ENCODE measurements at regions not wholly inside any gene's neighbourhood (a gene's known extent, or its start where the extent isn't known, plus 50 kb on each side); places are given as distances from the start of the nearest gene placed in this dataset.

GRCh38 chr1:63009421-63009820 lies 225.5 kb downstream of the ATG4C start:
- Histone ChIP-seq H4K20me1 (ENCODE audit: insufficient read depth, low read depth, low read length) (no peaks in the 10 kb centered on the region), H3K27me3 (ENCODE audit: low read length) (no peaks in the 10 kb centered on the region), H2AFZ (ENCODE audit: low read length) (no peak overlapping the region), H3K27ac (ENCODE audit: low read length) (no peak overlapping the region), H3K9ac (ENCODE audit: low read length) (no peak overlapping the region), H3K9me3 (ENCODE audit: low read length) (no peaks in the 10 kb centered on the region), H3K4me3 (ENCODE audit: low read length) (no peak overlapping the region), H3K79me2 (ENCODE audit: low read length) (no peaks in the 10 kb centered on the region), H3K4me1 (ENCODE audit: low read length) (no peaks in the 10 kb centered on the region), H3K36me3 (ENCODE audit: insufficient read depth, low read length) (no peaks in the 10 kb centered on the region), H3K4me2 (ENCODE audit: low read depth, low read length, poor library complexity, severe bottlenecking) (no peak overlapping the region), H3K9me2 (replicated peaks; ENCODE audit: insufficient read depth, low read length) (no peaks in the 10 kb centered on the region)
- DNase-seq, result no peak

GRCh38 chr1:63010913-63011660 lies 227.2 kb downstream of the ATG4C start:
- DNase-seq, result no peak
- Histone ChIP-seq H3K4me2 (ENCODE audit: low read depth, low read length, poor library complexity, severe bottlenecking) (no peak overlapping the region), H3K27me3 (ENCODE audit: low read length) (no peaks in the 10 kb centered on the region), H3K4me3 (ENCODE audit: low read length) (no peak overlapping the region), H3K9me3 (ENCODE audit: low read length) (no peaks in the 10 kb centered on the region), H3K4me1 (ENCODE audit: low read length) (no peaks in the 10 kb centered on the region), H3K79me2 (ENCODE audit: low read length) (no peaks in the 10 kb centered on the region), H3K9ac (ENCODE audit: low read length) (no peak overlapping the region), H3K36me3 (ENCODE audit: insufficient read depth, low read length) (no peaks in the 10 kb centered on the region), H3K9me2 (replicated peaks; ENCODE audit: insufficient read depth, low read length) (no peaks in the 10 kb centered on the region), H3K27ac (ENCODE audit: low read length) (no peak overlapping the region), H2AFZ (ENCODE audit: low read length) (no peak overlapping the region), H4K20me1 (ENCODE audit: insufficient read depth, low read depth, low read length) (no peaks in the 10 kb centered on the region)

DNA sequence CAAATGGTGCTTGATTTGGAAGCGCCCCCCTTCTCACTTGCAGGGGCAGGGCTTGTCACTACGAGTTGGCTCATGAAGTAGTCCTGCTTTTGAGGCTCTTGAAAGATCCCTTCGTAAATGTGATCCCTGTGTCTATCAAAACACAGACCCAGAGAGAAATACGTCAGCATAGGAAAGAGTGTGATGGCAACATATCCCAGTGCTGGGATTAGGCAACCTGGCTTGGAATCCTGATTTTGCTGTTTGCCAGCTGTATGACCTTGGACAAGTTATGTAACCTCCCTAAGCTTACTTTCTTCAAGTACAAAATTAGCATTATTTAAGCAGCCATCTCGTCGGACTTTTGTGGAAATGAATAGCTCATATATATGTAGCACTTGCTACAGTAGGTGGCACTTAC lies 228.4 kb downstream of the ATG4C start:
- H3K4me3 ChIP-seq (ENCODE audit: low read length), result no peak overlapping the region
- H3K27ac ChIP-seq (ENCODE audit: low read length), result no peak overlapping the region
- H3K4me1 ChIP-seq (ENCODE audit: low read length), result no peaks in the 10 kb centered on the region
- H3K9me2 ChIP-seq (replicated peaks; ENCODE audit: insufficient read depth, low read length), result no peaks in the 10 kb centered on the region
- no peaks in the 10 kb centered on the region for H3K79me2 ChIP-seq (ENCODE audit: low read length)
- DNase-seq, result no peak
- no peaks in the 10 kb centered on the region for H3K27me3 ChIP-seq (ENCODE audit: low read length)
- H3K9ac ChIP-seq (ENCODE audit: low read length), result no peak overlapping the region
- H3K4me2 ChIP-seq (ENCODE audit: low read depth, low read length, poor library complexity, severe bottlenecking), result no peak overlapping the region
- no peaks in the 10 kb centered on the region for H4K20me1 ChIP-seq (ENCODE audit: insufficient read depth, low read depth, low read length)
- no peaks in the 10 kb centered on the region for H3K9me3 ChIP-seq (ENCODE audit: low read length)
- no peak overlapping the region for H2AFZ ChIP-seq (ENCODE audit: low read length)
- no peaks in the 10 kb centered on the region for H3K36me3 ChIP-seq (ENCODE audit: insufficient read depth, low read length)

- Histone ChIP-seq H4K20me1 (ENCODE audit: insufficient read depth, low read depth, low read length) (no peaks in the 10 kb centered on the region), H3K9me3 (ENCODE audit: low read length) (no peaks in the 10 kb centered on the region), H3K4me1 (ENCODE audit: low read length) (no peaks in the 10 kb centered on the region), H3K9me2 (replicated peaks; ENCODE audit: insufficient read depth, low read length) (no peaks in the 10 kb centered on the region), H3K27me3 (ENCODE audit: low read length) (no peaks in the 10 kb centered on the region), H2AFZ (ENCODE audit: low read length) (no peak overlapping the region), H3K27ac (ENCODE audit: low read length) (no peak overlapping the region), H3K4me3 (ENCODE audit: low read length) (no peak overlapping the region), H3K36me3 (ENCODE audit: insufficient read depth, low read length) (no peaks in the 10 kb centered on the region), H3K9ac (ENCODE audit: low read length) (no peak overlapping the region), H3K4me2 (ENCODE audit: low read depth, low read length, poor library complexity, severe bottlenecking) (no peak overlapping the region), H3K79me2 (ENCODE audit: low read length) (no peaks in the 10 kb centered on the region)
- DNase-seq, result no peak
Observed at GRCh38 chr1:63014267-63014666, 230.3 kb downstream of the ATG4C start.

GRCh38 chr1:63022319-63022718 lies 238.4 kb downstream of the ATG4C start:
- Histone ChIP-seq H3K27ac (ENCODE audit: low read length) (no peak overlapping the region), H3K27me3 (ENCODE audit: low read length) (no peaks in the 10 kb centered on the region), H3K36me3 (ENCODE audit: insufficient read depth, low read length) (no peaks in the 10 kb centered on the region), H4K20me1 (ENCODE audit: insufficient read depth, low read depth, low read length) (no peaks in the 10 kb centered on the region), H2AFZ (ENCODE audit: low read length) (no peak overlapping the region), H3K79me2 (ENCODE audit: low read length) (no peaks in the 10 kb centered on the region), H3K4me1 (ENCODE audit: low read length) (no peaks in the 10 kb centered on the region), H3K9me2 (replicated peaks; ENCODE audit: insufficient read depth, low read length) (no peaks in the 10 kb centered on the region), H3K9me3 (ENCODE audit: low read length) (no peaks in the 10 kb centered on the region), H3K9ac (ENCODE audit: low read length) (no peak overlapping the region), H3K4me2 (ENCODE audit: low read depth, low read length, poor library complexity, severe bottlenecking) (no peak overlapping the region), H3K4me3 (ENCODE audit: low read length) (no peak overlapping the region)
- DNase-seq, result no peak

DNA sequence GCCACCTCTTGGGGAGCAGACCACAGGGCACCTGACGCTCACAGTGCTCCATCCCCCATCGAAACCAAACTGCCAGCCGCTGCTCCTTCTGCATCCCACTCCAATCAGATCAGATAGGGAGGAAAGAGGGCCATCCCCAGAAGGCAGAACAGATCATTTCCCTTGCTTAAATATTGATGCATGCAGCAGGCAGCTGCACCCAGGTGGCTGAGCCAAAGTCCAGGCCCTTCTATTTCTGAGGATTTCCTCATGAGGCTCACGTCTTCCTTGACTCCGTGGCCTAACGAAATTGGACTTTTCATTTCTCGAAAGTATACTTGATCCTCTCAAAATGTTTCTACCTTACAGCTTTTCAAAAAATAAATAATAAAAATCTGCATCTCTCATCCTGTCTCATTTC lies 239.2 kb downstream of the ATG4C start:
- H3K4me2 ChIP-seq (ENCODE audit: low read depth, low read length, poor library complexity, severe bottlenecking), result no peak overlapping the region
- no peak overlapping the region for H3K27ac ChIP-seq (ENCODE audit: low read length)
- no peaks in the 10 kb centered on the region for H3K79me2 ChIP-seq (ENCODE audit: low read length)
- H3K27me3 ChIP-seq (ENCODE audit: low read length), result no peaks in the 10 kb centered on the region
- no peaks in the 10 kb centered on the region for H4K20me1 ChIP-seq (ENCODE audit: insufficient read depth, low read depth, low read length)
- H2AFZ ChIP-seq (ENCODE audit: low read length), result no peak overlapping the region
- H3K9ac ChIP-seq (ENCODE audit: low read length), result no peak overlapping the region
- no peaks in the 10 kb centered on the region for H3K9me3 ChIP-seq (ENCODE audit: low read length)
- H3K4me3 ChIP-seq (ENCODE audit: low read length), result no peak overlapping the region
- H3K9me2 ChIP-seq (replicated peaks; ENCODE audit: insufficient read depth, low read length), result no peaks in the 10 kb centered on the region
- no peaks in the 10 kb centered on the region for H3K4me1 ChIP-seq (ENCODE audit: low read length)
- DNase-seq, result no peak
- H3K36me3 ChIP-seq (ENCODE audit: insufficient read depth, low read length), result no peaks in the 10 kb centered on the region

- H3K27ac ChIP-seq (ENCODE audit: low read length), result no peak overlapping the region
- no peak overlapping the region for H3K4me2 ChIP-seq (ENCODE audit: low read depth, low read length, poor library complexity, severe bottlenecking)
- H3K9me2 ChIP-seq (replicated peaks; ENCODE audit: insufficient read depth, low read length), result no peaks in the 10 kb centered on the region
- DNase-seq, result no peak
- H3K9ac ChIP-seq (ENCODE audit: low read length), result no peak overlapping the region
- no peaks in the 10 kb centered on the region for H3K9me3 ChIP-seq (ENCODE audit: low read length)
- no peak overlapping the region for H2AFZ ChIP-seq (ENCODE audit: low read length)
- no peaks in the 10 kb centered on the region for H4K20me1 ChIP-seq (ENCODE audit: insufficient read depth, low read depth, low read length)
- H3K4me3 ChIP-seq (ENCODE audit: low read length), result no peak overlapping the region
- H3K36me3 ChIP-seq (ENCODE audit: insufficient read depth, low read length), result no peaks in the 10 kb centered on the region
- H3K27me3 ChIP-seq (ENCODE audit: low read length), result no peaks in the 10 kb centered on the region
- H3K4me1 ChIP-seq (ENCODE audit: low read length), result no peaks in the 10 kb centered on the region
- H3K79me2 ChIP-seq (ENCODE audit: low read length), result no peaks in the 10 kb centered on the region
Observed at GRCh38 chr1:63023637-63024036, 239.7 kb downstream of the ATG4C start.

GRCh38 chr1:63024132-63024531 lies 240.2 kb downstream of the ATG4C start:
- Histone ChIP-seq H3K9ac (ENCODE audit: low read length) (no peak overlapping the region), H3K79me2 (ENCODE audit: low read length) (no peaks in the 10 kb centered on the region), H3K27me3 (ENCODE audit: low read length) (no peaks in the 10 kb centered on the region), H3K4me1 (ENCODE audit: low read length) (no peaks in the 10 kb centered on the region), H3K27ac (ENCODE audit: low read length) (no peak overlapping the region), H4K20me1 (ENCODE audit: insufficient read depth, low read depth, low read length) (no peaks in the 10 kb centered on the region), H3K4me3 (ENCODE audit: low read length) (no peak overlapping the region), H3K4me2 (ENCODE audit: low read depth, low read length, poor library complexity, severe bottlenecking) (no peak overlapping the region), H3K9me3 (ENCODE audit: low read length) (no peaks in the 10 kb centered on the region), H3K9me2 (replicated peaks; ENCODE audit: insufficient read depth, low read length) (no peaks in the 10 kb centered on the region), H3K36me3 (ENCODE audit: insufficient read depth, low read length) (no peaks in the 10 kb centered on the region), H2AFZ (ENCODE audit: low read length) (no peak overlapping the region)
- no peak for DNase-seq
